ENCODE measurements at regions not wholly inside any gene's neighbourhood (a gene's known extent, or its start where the extent isn't known, plus 50 kb on each side); places are given as distances from the start of the nearest gene placed in this dataset.

DNA sequence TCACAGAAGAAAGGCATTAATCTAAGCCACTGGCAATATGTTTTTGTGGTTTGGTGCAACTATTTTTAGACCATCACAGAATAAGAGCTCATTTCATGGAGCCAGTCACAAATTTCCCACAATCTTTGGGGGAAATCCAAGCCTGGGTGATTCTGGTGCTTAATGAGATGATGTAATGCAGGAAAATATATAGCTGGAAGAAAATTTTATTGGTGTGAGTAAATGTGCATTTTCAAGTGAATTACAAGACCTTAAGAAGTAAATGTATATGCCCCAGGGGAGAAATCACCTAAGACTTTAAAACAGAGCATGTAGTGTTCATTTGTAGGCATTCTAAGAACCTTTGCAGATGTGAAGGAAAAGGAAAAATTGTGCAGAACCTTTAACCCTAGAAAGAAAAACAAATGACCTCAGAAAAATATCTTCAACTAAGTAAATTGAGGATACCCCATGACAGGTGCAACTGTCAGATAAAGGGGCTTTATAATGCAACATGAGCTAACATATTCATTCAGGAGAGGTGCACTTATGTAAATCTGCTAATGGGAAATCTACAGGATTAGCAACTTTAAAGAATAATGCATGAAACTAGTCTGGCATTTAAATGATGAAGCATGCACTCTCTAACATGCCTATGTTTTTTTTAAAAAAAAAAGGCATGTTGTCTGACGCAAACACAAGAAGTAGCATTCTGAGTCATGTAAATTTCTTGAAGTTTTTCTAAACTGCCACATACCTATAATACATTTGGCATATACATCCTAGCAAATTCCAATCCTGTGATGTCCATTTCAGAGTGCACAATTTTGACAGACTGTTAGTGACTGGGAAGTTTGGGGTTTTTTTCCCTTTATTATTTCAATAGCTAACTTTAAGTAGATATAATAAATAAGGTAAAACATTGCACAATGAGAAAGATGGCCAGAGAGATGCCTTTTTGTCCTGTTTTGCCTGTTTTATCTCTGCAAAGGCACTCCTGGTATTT is 105.1 kb downstream of the MEX3B start:
- DNase-seq (ENCODE audit: low read depth, low spot score) (no peak), ATAC-seq (no peak)
- no peaks in the 10 kb centered on the region for H3K4me1 ChIP-seq (ENCODE audit: control insufficient read depth, insufficient read depth, low read length)
- no peaks in the 10 kb centered on the region for H3K9me3 ChIP-seq (ENCODE audit: control insufficient read depth, insufficient read depth, low read depth, low read length)
- POLR2A ChIA-PET: no interaction called here
- CTCF ChIA-PET: interaction anchor here (0.7 kb wide), 1 partner anchor 28 kb away, joined by 4 read pairs; no protein-coding TSS in a partner anchor
- H3K36me3 ChIP-seq (ENCODE audit: control insufficient read depth, insufficient read depth, low read length): no peaks in the 10 kb centered on the region
- H3K27ac ChIP-seq (ENCODE audit: low read length): no peak overlapping the region
- BruUV-seq (replicated peaks): no TSS peak
- in situ Hi-C loops (cut with HindIII; ENCODE audit: low pct_unique_long_range_greater_than_20kb, low sequenced_read_pairs) (no loop called here), intact Hi-C loops (cut with micrococcal nuclease; ENCODE audit: unreplicated experiment) (loop anchor here (5.0 kb wide), 1 partner anchor 458 kb away; no protein-coding TSS in a partner anchor)
- no peaks in the 10 kb centered on the region for H3K27me3 ChIP-seq (ENCODE audit: control insufficient read depth, insufficient read depth, low read length)
- H3K4me3 ChIP-seq (ENCODE audit: low read depth in 2 of 2, low read length in 2 of 2): no peak overlapping the region
- no peak for TF ChIP-seq TCF7L2 (IDR thresholded peaks at IDR 0.05; ENCODE audit: low read depth, low read length)
- no peak for TF ChIP-seq REST (IDR thresholded peaks at IDR 0.05; ENCODE audit: insufficient read depth in 1 of 2, low read depth in 2 of 2, low read length in 1 of 2)
- TF ChIP-seq, protein P1, sequence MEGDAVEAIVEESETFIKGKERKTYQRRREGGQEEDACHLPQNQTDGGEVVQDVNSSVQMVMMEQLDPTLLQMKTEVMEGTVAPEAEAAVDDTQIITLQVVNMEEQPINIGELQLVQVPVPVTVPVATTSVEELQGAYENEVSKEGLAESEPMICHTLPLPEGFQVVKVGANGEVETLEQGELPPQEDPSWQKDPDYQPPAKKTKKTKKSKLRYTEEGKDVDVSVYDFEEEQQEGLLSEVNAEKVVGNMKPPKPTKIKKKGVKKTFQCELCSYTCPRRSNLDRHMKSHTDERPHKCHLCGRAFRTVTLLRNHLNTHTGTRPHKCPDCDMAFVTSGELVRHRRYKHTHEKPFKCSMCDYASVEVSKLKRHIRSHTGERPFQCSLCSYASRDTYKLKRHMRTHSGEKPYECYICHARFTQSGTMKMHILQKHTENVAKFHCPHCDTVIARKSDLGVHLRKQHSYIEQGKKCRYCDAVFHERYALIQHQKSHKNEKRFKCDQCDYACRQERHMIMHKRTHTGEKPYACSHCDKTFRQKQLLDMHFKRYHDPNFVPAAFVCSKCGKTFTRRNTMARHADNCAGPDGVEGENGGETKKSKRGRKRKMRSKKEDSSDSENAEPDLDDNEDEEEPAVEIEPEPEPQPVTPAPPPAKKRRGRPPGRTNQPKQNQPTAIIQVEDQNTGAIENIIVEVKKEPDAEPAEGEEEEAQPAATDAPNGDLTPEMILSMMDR (IDR thresholded peaks at IDR 0.05): no peak

GRCh38 chr15:81939604-81940440 is 106.0 kb downstream of the MEX3B start:
- ChIA-PET POLR2A (no interaction called here), CTCF (no interaction called here)
- BruUV-seq (replicated peaks): no TSS peak
- intact Hi-C loops (cut with micrococcal nuclease; ENCODE audit: unreplicated experiment) (loop anchor here (2.0 to 5.0 kb wide), 2 partner anchors 458 to 529 kb away; no protein-coding TSS in a partner anchor), in situ Hi-C loops (cut with HindIII; ENCODE audit: low pct_unique_long_range_greater_than_20kb, low sequenced_read_pairs) (no loop called here)
- Histone ChIP-seq H3K27me3 (ENCODE audit: control insufficient read depth, insufficient read depth, low read length) (no peaks in the 10 kb centered on the region), H3K4me1 (ENCODE audit: control insufficient read depth, insufficient read depth, low read length) (no peaks in the 10 kb centered on the region), H3K9me3 (ENCODE audit: control insufficient read depth, insufficient read depth, low read depth, low read length) (no peaks in the 10 kb centered on the region), H3K36me3 (ENCODE audit: control insufficient read depth, insufficient read depth, low read length) (no peaks in the 10 kb centered on the region), H3K4me3 (ENCODE audit: low read depth in 2 of 2, low read length in 2 of 2) (no peak overlapping the region), H3K27ac (ENCODE audit: low read length) (no peak overlapping the region)
- TF ChIP-seq TCF7L2 (IDR thresholded peaks at IDR 0.05; ENCODE audit: low read depth, low read length): no peak
- TF ChIP-seq, protein P1 (IDR thresholded peaks at IDR 0.05): peak; percentile 76; the same call in 1 of the 2 replicates
- ATAC-seq: no peak
- DNase-seq (ENCODE audit: low read depth, low spot score): peak; percentile 8
